ENCODE measurements at regions not wholly inside any gene's neighbourhood (a gene's known extent, or its start where the extent isn't known, plus 50 kb on each side); places are given as distances from the start of the nearest gene placed in this dataset.

- Histone ChIP-seq H3K4me2 (ENCODE audit: low read depth, low read length) (no peak overlapping the region), H3K79me2 (ENCODE audit: insufficient read depth, low read length) (no peaks in the 10 kb centered on the region), H3K9ac (ENCODE audit: insufficient read depth, low read depth, low read length) (no peak overlapping the region), H3K4me3 (replicated peaks in 1 of 3; ENCODE audit: insufficient read depth in 1 of 3, low read depth in 2 of 3, low read length in 3 of 3) (no peak overlapping the region), H3K9me3 (ENCODE audit: low read length) (no peaks in the 10 kb centered on the region), H3K27me3 (ENCODE audit: control insufficient read depth in 1 of 2, insufficient read depth in 2 of 2, low read length in 2 of 2) (no peaks in the 10 kb centered on the region; a peak in 1 of 5 replicates), H3K4me1 (ENCODE audit: insufficient read depth, low read length) (no peaks in the 10 kb centered on the region), H3K27ac (ENCODE audit: extremely low read length, insufficient read depth, low read length) (no peak overlapping the region), H2AFZ (ENCODE audit: low read length) (no peak overlapping the region), H4K20me1 (ENCODE audit: insufficient read depth, low read length) (no peaks in the 10 kb centered on the region), H3K36me3 (replicated peaks in 1 of 2; ENCODE audit: control insufficient read depth in 1 of 2, insufficient read depth in 2 of 2, low read length in 2 of 2) (no peaks in the 10 kb centered on the region)
- no TSS peak for BruUV-seq (replicated peaks)
- ChIA-PET POLR2A (no interaction called here), CTCF (ENCODE audit: low intra/inter-chr PET ratio, low total read pairs) (no interaction called here)
- WGBS (ENCODE audit: low lambda C conversion rate): 1% methylated on average over 5 of the region's 5 CpGs
- no peak for DNase-seq (ENCODE audit: low spot score)
- intact Hi-C loops (cut with micrococcal nuclease; ENCODE audit: unreplicated experiment): no loop called here
- ATAC-seq: no peak
- TF ChIP-seq ISL2 (CRISPR knock-in tag; IDR thresholded peaks at IDR 0.05): no peak
- no peak for TF ChIP-seq FOXO1 (CRISPR knock-in tag; IDR thresholded peaks at IDR 0.05)
- no peak for TF ChIP-seq ZNF3 (CRISPR knock-in tag; IDR thresholded peaks at IDR 0.05)
- no peak for TF ChIP-seq ZBTB20 (CRISPR knock-in tag; IDR thresholded peaks at IDR 0.05; ENCODE audit: borderline replicate concordance, low read depth)
- in situ Hi-C loops (cut with HindIII; ENCODE audit: extremely low pct_ligation_motif_present, low pct_unique_long_range_greater_than_20kb): no loop called here
- FAIRE-seq: no peak
These were observed 146.1 kb downstream of the GAS1 start for GRCh38 chr9:86801246-86801645.

GRCh38 chr9:86800681-86801080 is 146.6 kb downstream of the GAS1 start:
- ChIA-PET CTCF (ENCODE audit: low intra/inter-chr PET ratio, low total read pairs) (no interaction called here), POLR2A (no interaction called here)
- Histone ChIP-seq H3K4me3 (replicated peaks in 1 of 3; ENCODE audit: insufficient read depth in 1 of 3, low read depth in 2 of 3, low read length in 3 of 3) (no peak overlapping the region), H2AFZ (ENCODE audit: low read length) (no peak overlapping the region), H3K9ac (ENCODE audit: insufficient read depth, low read depth, low read length) (no peak overlapping the region), H3K4me2 (ENCODE audit: low read depth, low read length) (no peak overlapping the region), H3K36me3 (replicated peaks in 1 of 2; ENCODE audit: control insufficient read depth in 1 of 2, insufficient read depth in 2 of 2, low read length in 2 of 2) (no peaks in the 10 kb centered on the region), H4K20me1 (ENCODE audit: insufficient read depth, low read length) (no peaks in the 10 kb centered on the region), H3K27me3 (ENCODE audit: control insufficient read depth in 1 of 2, insufficient read depth in 2 of 2, low read length in 2 of 2) (no peaks in the 10 kb centered on the region; a peak in 1 of 5 replicates), H3K79me2 (ENCODE audit: insufficient read depth, low read length) (no peaks in the 10 kb centered on the region), H3K27ac (ENCODE audit: extremely low read length, insufficient read depth, low read length) (no peak overlapping the region), H3K4me1 (ENCODE audit: insufficient read depth, low read length) (no peaks in the 10 kb centered on the region), H3K9me3 (ENCODE audit: low read length) (no peaks in the 10 kb centered on the region)
- in situ Hi-C loops (cut with HindIII; ENCODE audit: extremely low pct_ligation_motif_present, low pct_unique_long_range_greater_than_20kb) (no loop called here), intact Hi-C loops (cut with micrococcal nuclease; ENCODE audit: unreplicated experiment) (no loop called here)
- no peak for ATAC-seq
- no peak for FAIRE-seq
- DNase-seq (ENCODE audit: low spot score): no peak
- BruUV-seq (replicated peaks): no TSS peak
- TF ChIP-seq ZNF543 (CRISPR knock-in tag; IDR thresholded peaks at IDR 0.05) (no peak), NONO (IDR thresholded peaks at IDR 0.05) (no peak), NONO (CRISPR knock-in tag; conservative IDR thresholded peaks at IDR 0.05) (no peak), FOXP1 (IDR thresholded peaks at IDR 0.05) (no peak), FOXP1 (CRISPR knock-in tag; IDR thresholded peaks at IDR 0.05) (no peak), ZKSCAN1 (IDR thresholded peaks at IDR 0.05; ENCODE audit: low read length) (no peak), ZNF768 (CRISPR knock-in tag; IDR thresholded peaks at IDR 0.05) (no peak), NCOA2 (CRISPR knock-in tag; IDR thresholded peaks at IDR 0.05) (no peak), ZNF841 (CRISPR knock-in tag; IDR thresholded peaks at IDR 0.05; ENCODE audit: borderline replicate concordance) (no peak), RFX1 (IDR thresholded peaks at IDR 0.05) (no peak), TBL1XR1 (IDR thresholded peaks at IDR 0.05; ENCODE audit: borderline replicate concordance, low read length, partially characterized antibody) (no peak), ZNF225 (CRISPR knock-in tag; IDR thresholded peaks at IDR 0.05) (no peak), GATAD2A (CRISPR knock-in tag; IDR thresholded peaks at IDR 0.05) (no peak), RAD51 (IDR thresholded peaks at IDR 0.05; ENCODE audit: borderline replicate concordance) (no peak)
- 0% methylated on average over 3 of the region's 3 CpGs for WGBS (ENCODE audit: low lambda C conversion rate)

Measured in HepG2 (cell line).